Heart left ventricle (tissue), 16 donors: ENCODE measurements at regions not wholly inside any gene's neighbourhood (a gene's known extent, or its start where the extent isn't known, plus 50 kb on each side); places are given as distances from the start of the nearest gene placed in this dataset.

Source experiments
- ATAC-seq, 4 donors: fragments of 200-7000 bp; cut with Tn5 transposase; one replicate each; pipeline ENCODE4 v1.9.1; 2020 to 2022; ENCODE audit warnings: moderate library complexity in 4 of 4, mild to moderate bottlenecking in 3 of 4, moderate number of reproducible peaks in 1 of 4
- DNase-seq, 5 donors: peaks; one replicate each; pipeline ENCODE4 v3.0.0-alpha.2; 2020
- H3K27ac ChIP-seq, 12 donors: fragments of 200-600 bp; sonication (generic) in 4 of 12; one replicate each; pipeline versions ENCODE4 v1.5.0 to v1.8.0; 2016 to 2022; ENCODE audit warnings: mild to moderate bottlenecking in 2 of 12
- H3K27me3 ChIP-seq, 9 donors: fragments of 200-600 bp; sonication (generic) in 2 of 9; one replicate each; pipeline versions ENCODE4 v1.5.1 to v1.8.0; 2016 to 2022; ENCODE audit warnings: mild to moderate bottlenecking in 3 of 9
- H3K36me3 ChIP-seq, 9 donors: fragments of 200-600 bp; sonication (generic) in 2 of 9; one replicate each; pipeline versions ENCODE4 v1.5.0 to v1.8.0; 2018 to 2022; ENCODE audit warnings: mild to moderate bottlenecking in 2 of 9
- H3K4me1 ChIP-seq, 12 donors: fragments of 200-600 bp; sonication (generic) in 4 of 12; one replicate each; pipeline versions ENCODE4 v1.5.0 to v1.8.0; 2016 to 2022; ENCODE audit warnings: mild to moderate bottlenecking in 3 of 12
- H3K4me3 ChIP-seq, 12 donors: fragments of 200-600 bp; sonication (generic) in 4 of 12; one replicate each; pipeline versions ENCODE4 v1.5.0 to v1.8.0; 2017 to 2022; ENCODE audit warnings: mild to moderate bottlenecking in 9 of 12, moderate library complexity in 4 of 12
- H3K9me3 ChIP-seq, 12 donors: fragments of 200-600 bp; sonication (generic) in 4 of 12; one replicate each; pipeline versions ENCODE4 v1.5.0 to v1.8.0; 2016 to 2022; ENCODE audit warnings: mild to moderate bottlenecking in 1 of 12
- POLR2A ChIP-seq, 2 donors: fragments of 450-650 bp; IDR thresholded peaks; one replicate each; pipeline ENCODE4 v1.6.1; 2017; ENCODE audit warnings: antibody characterized with exemption in 2 of 2, mild to moderate bottlenecking in 2 of 2, moderate library complexity in 2 of 2
- WGBS, 4 donors: extraction: QIAGEN DNeasy Blood & Tissue Kit in 2 of 4; methylation state at CpG; one replicate each; pipeline versions ENCODE4 v1.1.5 to v1.1.7; 2013 to 2018; 5-methylcytosine and 5-hydroxymethylcytosine counted together
- intact Hi-C, 10 donors: fragments of 100-400 bp; cut with DNase I; formaldehyde crosslinking; loops; one replicate each; pipeline versions ENCODE4 v1.11.1 to v1.14.2; 2022
- TF ChIP-seq, protein P1 (sequence below), 12 donors: fragments of 200-600 bp; sonication (generic) in 4 of 12; IDR thresholded peaks; one replicate each; pipeline versions ENCODE4 v1.5.0 to v1.8.0; 2018 to 2022; ENCODE audit warnings: antibody characterized with exemption in 12 of 12, mild to moderate bottlenecking in 5 of 12
- donor health status: ischemic (EF 13 %, LVEDD 7.1; RV severe dilation, severe dysfunction).
- donor health status: healthy with polysubstance abuse.
- donor health status: DM: no; HTN: yes; CAD: no.
- donor health status: DM: no; HTN: no; CAD: no.
- donor health status: ischemic (EF 25% LVEDD 6.9; RV normal size, moderate dysfunction).
- donor health status: ischemic (EF 25% LVEDD 5.7; RV mildly dilated, moderate dysfunction).
- donor health status: healthy.
- donor health status: DM: yes; HTN: yes; CAD: no.
- donor health status: ischemic (EF 35%, LVEDD 5.7; RV mildly dilated, moderate dysfunction).
- donor health status: nonischemic (EF 11% LVEDD 7.7; RV severe dilation, severe dysfunction).
- donor health status: DM: yes; HTN: yes; CAD: no.
- donor health status: PGD.
- donor health status: ischemic (EF 29% LVEDD 5.4; RV normal size, mild dysfunction).
- donor health status: nonischemic (EF 23%, LVEDD 6.1; RV moderate dilation, normal function).

DNA sequence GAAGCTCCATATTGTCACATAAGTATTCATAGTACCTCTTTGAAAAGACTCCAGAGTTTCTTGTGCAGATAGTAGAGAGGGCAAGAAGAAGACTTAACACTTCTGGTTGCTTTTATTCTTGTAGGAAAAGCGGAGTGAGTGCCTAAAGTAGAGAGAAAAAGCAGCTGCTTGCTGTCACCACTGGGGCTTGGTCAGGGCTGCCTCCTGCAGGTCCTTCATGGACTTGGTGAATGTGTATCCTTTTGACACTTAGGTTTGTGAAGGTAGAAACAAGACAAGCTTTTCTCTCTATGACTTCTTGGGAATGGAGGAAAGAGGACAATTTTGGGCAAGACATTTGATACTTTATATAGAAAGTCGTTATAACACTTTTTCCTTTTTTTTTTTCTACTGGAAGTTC lies 312.8 kb upstream of the FANCL start:
- H3K36me3 ChIP-seq = no peaks in the 10 kb centered on the region
- no peak for ATAC-seq
- H3K4me1 ChIP-seq = no peaks in the 10 kb centered on the region
- intact Hi-C loops = no loop called here
- 32 to 48% (median 40%) methylated on average over 2 of the region's 2 CpGs for WGBS, 4 donors
- no peaks in the 10 kb centered on the region for H3K9me3 ChIP-seq
- TF ChIP-seq, protein P1, sequence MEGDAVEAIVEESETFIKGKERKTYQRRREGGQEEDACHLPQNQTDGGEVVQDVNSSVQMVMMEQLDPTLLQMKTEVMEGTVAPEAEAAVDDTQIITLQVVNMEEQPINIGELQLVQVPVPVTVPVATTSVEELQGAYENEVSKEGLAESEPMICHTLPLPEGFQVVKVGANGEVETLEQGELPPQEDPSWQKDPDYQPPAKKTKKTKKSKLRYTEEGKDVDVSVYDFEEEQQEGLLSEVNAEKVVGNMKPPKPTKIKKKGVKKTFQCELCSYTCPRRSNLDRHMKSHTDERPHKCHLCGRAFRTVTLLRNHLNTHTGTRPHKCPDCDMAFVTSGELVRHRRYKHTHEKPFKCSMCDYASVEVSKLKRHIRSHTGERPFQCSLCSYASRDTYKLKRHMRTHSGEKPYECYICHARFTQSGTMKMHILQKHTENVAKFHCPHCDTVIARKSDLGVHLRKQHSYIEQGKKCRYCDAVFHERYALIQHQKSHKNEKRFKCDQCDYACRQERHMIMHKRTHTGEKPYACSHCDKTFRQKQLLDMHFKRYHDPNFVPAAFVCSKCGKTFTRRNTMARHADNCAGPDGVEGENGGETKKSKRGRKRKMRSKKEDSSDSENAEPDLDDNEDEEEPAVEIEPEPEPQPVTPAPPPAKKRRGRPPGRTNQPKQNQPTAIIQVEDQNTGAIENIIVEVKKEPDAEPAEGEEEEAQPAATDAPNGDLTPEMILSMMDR (IDR thresholded peaks at IDR 0.05) = no peak
- no peak for TF ChIP-seq POLR2A (IDR thresholded peaks at IDR 0.05)
- H3K4me3 ChIP-seq = no peak overlapping the region
- H3K27ac ChIP-seq = no peak overlapping the region
- peaks cover 0 to 18% (median 0%) of the 10 kb centered on the region in 9 donors for H3K27me3 ChIP-seq
- DNase-seq = no peak

DNA sequence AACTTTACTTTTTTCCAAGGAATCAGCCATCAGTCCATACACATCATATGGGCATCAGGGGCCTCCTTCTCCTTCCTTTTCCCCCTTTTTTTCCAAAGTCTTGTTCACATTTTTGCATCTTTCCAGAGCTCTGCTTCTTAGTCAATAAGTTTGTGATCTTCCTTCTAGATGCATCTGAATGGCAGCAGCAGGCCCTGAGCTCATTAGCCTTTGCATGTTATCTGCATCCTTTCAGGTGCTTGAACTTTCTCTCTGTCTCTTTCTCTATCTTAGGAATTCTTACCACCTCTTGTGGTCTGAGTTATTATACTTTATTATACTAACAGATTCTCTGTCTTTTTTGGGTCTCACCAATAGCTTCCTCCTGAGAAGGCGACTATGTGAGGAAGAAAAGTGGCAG lies 312.4 kb upstream of the FANCL start:
- intact Hi-C loops = no loop called here
- no peak for ATAC-seq
- WGBS, 4 donors = 68 to 87% (median 81%) methylated on average over 1 of the region's 1 CpG
- no peaks in the 10 kb centered on the region for H3K9me3 ChIP-seq
- TF ChIP-seq POLR2A (IDR thresholded peaks at IDR 0.05) = no peak
- TF ChIP-seq, protein P1 (IDR thresholded peaks at IDR 0.05) = no peak
- H3K27ac ChIP-seq = no peak overlapping the region
- H3K27me3 ChIP-seq = peaks cover 0 to 18% (median 0%) of the 10 kb centered on the region in 9 donors
- no peaks in the 10 kb centered on the region for H3K36me3 ChIP-seq
- no peak for DNase-seq
- H3K4me3 ChIP-seq = no peak overlapping the region
- H3K4me1 ChIP-seq = no peaks in the 10 kb centered on the region

DNA sequence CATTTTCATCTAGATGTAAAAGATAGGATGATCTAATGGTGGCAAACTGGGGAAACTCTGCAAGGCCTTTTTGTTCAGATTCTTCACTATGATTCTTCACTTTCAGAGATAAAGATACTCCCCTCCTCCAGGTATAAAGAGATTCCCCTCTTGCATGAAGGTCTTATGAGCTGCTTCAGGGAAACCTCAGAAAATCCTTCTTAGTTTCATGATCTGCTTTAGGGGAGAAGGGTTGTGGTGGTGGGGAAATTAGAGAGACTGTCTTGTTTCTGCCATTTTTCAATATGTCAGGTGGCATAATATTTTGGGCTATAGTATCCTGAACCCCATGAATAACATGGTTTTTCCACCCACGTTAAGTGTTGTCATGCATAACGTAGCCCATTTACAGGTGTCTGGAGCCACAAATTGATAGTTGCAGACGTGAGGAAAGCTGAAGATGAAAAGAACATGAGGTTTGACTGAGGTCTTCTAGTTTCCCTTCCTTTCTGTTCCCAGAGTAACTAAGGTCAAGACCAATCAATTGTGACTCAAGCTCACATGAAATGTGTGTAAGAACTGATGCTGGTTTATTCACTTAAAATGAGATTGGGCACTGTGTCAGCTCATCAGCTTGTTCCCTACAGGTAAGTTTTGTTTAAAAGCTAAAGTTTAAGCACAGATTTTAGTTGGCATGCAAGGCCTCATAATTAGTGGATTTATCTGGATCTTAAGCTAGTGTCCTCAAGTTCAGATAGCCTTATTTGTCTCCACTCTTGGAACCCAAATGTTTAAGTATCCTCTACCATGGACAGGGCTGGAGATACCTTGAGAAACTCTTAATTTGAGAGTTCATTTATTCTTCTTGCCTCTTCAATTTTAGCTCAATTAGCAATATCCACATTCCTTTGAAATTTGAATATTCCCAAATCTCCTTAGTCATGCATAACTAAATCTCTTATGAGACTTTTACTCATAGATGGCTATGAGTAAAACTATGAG lies 304.5 kb upstream of the FANCL start:
- no peak for DNase-seq
- Histone ChIP-seq H3K36me3 (no peaks in the 10 kb centered on the region), H3K27me3 (peaks cover 0 to 5% (median 0%) of the 10 kb centered on the region in 9 donors), H3K9me3 (no peaks in the 10 kb centered on the region), H3K4me3 (no peak overlapping the region), H3K27ac (no peak overlapping the region), H3K4me1 (no peaks in the 10 kb centered on the region)
- no peak for ATAC-seq
- TF ChIP-seq POLR2A (IDR thresholded peaks at IDR 0.05) = no peak
- TF ChIP-seq, protein P1 (IDR thresholded peaks at IDR 0.05) = no peak
- intact Hi-C loops = no loop called here
- WGBS, 4 donors = 82 to 87% (median 85%) methylated on average over 3 of the region's 3 CpGs

DNA sequence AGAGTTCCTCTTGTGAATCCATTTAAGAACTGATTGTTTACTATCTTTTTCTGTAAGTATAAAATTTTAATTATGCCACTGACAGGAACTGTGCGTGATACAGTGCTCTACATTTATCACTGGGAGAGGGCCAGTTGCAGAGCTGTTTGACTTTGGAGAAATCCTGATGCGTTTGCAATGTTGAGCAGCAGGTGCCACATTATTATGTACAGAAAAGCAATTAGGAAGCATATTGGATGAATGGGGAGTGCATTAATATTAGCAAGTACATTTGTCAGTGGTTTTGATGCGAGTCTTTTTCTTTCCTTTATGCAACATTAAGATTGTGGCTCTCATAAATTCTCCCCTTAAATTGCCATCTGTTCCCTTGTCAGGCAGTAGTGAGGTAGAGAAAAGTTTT lies 302.3 kb upstream of the FANCL start:
- H3K36me3 ChIP-seq = no peaks in the 10 kb centered on the region
- no peak for TF ChIP-seq POLR2A (IDR thresholded peaks at IDR 0.05)
- TF ChIP-seq, protein P1 (IDR thresholded peaks at IDR 0.05) = no peak
- intact Hi-C loops = no loop called here
- H3K4me3 ChIP-seq = no peak overlapping the region
- no peaks in the 10 kb centered on the region for H3K4me1 ChIP-seq
- WGBS, 4 donors = 70 to 74% (median 71%) methylated on average over 3 of the region's 3 CpGs
- ATAC-seq (no peak), DNase-seq (no peak)
- H3K27me3 ChIP-seq = peaks cover 0 to 7% (median 0%) of the 10 kb centered on the region in 9 donors
- H3K27ac ChIP-seq = no peak overlapping the region
- no peaks in the 10 kb centered on the region for H3K9me3 ChIP-seq
